Endothelial cell of umbilical vein (primary cell): ENCODE measurements at regions not wholly inside any gene's neighbourhood (a gene's known extent, or its start where the extent isn't known, plus 50 kb on each side); places are given as distances from the start of the nearest gene placed in this dataset.

Source experiments
- EZH2 ChIP-seq: IDR thresholded peaks from 2 replicates; pipeline ENCODE4 v1.6.1; 2012; ENCODE audit warnings: borderline replicate concordance, low read depth, mild to moderate bottlenecking, moderate library complexity, low read length, inconsistent platforms; ENCODE audit not compliant: severe bottlenecking
- MYC ChIP-seq: IDR thresholded peaks from one replicate; pipeline ENCODE4 v1.6.1; 2011; ENCODE audit warnings: mild to moderate bottlenecking, low read depth, low read length
- POLR2AphosphoS5 ChIP-seq: IDR thresholded peaks from 2 replicates; pipeline ENCODE4 v1.6.1; 2012; ENCODE audit warnings: low read depth, mild to moderate bottlenecking, control low read depth, low read length, moderate library complexity; ENCODE audit not compliant: insufficient read depth
- TF ChIP-seq, protein P1 (sequence below), 2 donors: IDR thresholded peaks; 1 replicate in 1 of 2; 2 replicates in 1 of 2; pipeline ENCODE4 v1.5.1; 2011; ENCODE audit warnings: low read length in 2 of 2, mild to moderate bottlenecking in 2 of 2, moderate library complexity in 2 of 2, control low read depth in 1 of 2, inconsistent platforms in 1 of 2, low read depth in 1 of 2; ENCODE audit not compliant: insufficient read depth in 1 of 2; ENCODE audit errors: extremely low read depth in 1 of 2
- TF ChIP-seq, protein P2 (sequence below): IDR thresholded peaks from 2 replicates; pipeline ENCODE4 v1.6.1; 2011; ENCODE audit not compliant: insufficient read depth, insufficient read length

DNA sequence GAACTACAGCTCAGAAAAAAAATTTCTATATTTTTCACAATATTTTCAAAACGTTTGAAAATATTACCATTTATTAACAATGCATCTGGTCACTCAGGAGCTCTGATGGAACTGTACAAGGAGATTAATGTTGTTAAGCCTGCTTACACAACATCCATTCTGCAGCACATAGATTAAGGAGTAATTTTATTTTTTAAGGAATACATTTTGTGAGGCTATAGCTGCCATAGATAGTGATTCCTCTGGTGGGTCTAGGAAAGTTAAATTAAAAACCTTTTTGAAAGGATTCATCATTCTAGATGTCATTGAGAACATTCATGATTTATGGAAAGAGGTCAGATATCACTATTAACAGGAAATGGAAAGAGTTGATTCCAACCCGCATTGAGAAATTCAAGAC lies 196.9 kb downstream of the C3orf38 start:
- TF ChIP-seq, protein P1, sequence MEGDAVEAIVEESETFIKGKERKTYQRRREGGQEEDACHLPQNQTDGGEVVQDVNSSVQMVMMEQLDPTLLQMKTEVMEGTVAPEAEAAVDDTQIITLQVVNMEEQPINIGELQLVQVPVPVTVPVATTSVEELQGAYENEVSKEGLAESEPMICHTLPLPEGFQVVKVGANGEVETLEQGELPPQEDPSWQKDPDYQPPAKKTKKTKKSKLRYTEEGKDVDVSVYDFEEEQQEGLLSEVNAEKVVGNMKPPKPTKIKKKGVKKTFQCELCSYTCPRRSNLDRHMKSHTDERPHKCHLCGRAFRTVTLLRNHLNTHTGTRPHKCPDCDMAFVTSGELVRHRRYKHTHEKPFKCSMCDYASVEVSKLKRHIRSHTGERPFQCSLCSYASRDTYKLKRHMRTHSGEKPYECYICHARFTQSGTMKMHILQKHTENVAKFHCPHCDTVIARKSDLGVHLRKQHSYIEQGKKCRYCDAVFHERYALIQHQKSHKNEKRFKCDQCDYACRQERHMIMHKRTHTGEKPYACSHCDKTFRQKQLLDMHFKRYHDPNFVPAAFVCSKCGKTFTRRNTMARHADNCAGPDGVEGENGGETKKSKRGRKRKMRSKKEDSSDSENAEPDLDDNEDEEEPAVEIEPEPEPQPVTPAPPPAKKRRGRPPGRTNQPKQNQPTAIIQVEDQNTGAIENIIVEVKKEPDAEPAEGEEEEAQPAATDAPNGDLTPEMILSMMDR (IDR thresholded peaks at IDR 0.05; ENCODE audit: extremely low read depth in 1 of 2, insufficient read depth in 1 of 2, low read depth in 1 of 2, low read length in 2 of 2) = no peak
- TF ChIP-seq POLR2AphosphoS5 (no peak), EZH2 (no peak), MYC (no peak)
- TF ChIP-seq, protein P2, sequence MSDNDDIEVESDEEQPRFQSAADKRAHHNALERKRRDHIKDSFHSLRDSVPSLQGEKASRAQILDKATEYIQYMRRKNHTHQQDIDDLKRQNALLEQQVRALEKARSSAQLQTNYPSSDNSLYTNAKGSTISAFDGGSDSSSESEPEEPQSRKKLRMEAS = no peak
